ENCODE measurements at regions not wholly inside any gene's neighbourhood (a gene's known extent, or its start where the extent isn't known, plus 50 kb on each side); places are given as distances from the start of the nearest gene placed in this dataset.

- 84 to 88% methylated on average over 7 of the region's 7 CpGs for WGBS, 2 donors
- Histone ChIP-seq H3K4me3 (replicated peaks in 1 of 3) (no peak overlapping the region), H3K27ac (no peak overlapping the region), H3K27me3 (no peaks in the 10 kb centered on the region), H3K9me3 (no peaks in the 10 kb centered on the region), H3K4me1 (no peaks in the 10 kb centered on the region), H3K36me3 (no peaks in the 10 kb centered on the region)
- TF ChIP-seq POLR2A (IDR thresholded peaks at IDR 0.05) = no peak
- TF ChIP-seq CTCF (IDR thresholded peaks at IDR 0.05) = no peak
- no peak for DNase-seq
- intact Hi-C loops (cut with DNase I) = no loop called here
These were observed 633.5 kb downstream of the RAPGEF2 start for GRCh38 chr4:159736411-159736810.

- WGBS, 2 donors = 38 to 40% methylated on average over 2 of the region's 2 CpGs
- Histone ChIP-seq H3K36me3 (no peaks in the 10 kb centered on the region), H3K27me3 (no peaks in the 10 kb centered on the region), H3K4me1 (no peaks in the 10 kb centered on the region), H3K9me3 (no peaks in the 10 kb centered on the region), H3K27ac (no peak overlapping the region), H3K4me3 (replicated peaks in 1 of 3) (no peak overlapping the region)
- TF ChIP-seq POLR2A (IDR thresholded peaks at IDR 0.05) (no peak), CTCF (IDR thresholded peaks at IDR 0.05) (no peak)
- intact Hi-C loops (cut with DNase I) = no loop called here
- no peak for DNase-seq
These were observed 641.1 kb downstream of the RAPGEF2 start for GRCh38 chr4:159743971-159744370.

- TF ChIP-seq CTCF (IDR thresholded peaks at IDR 0.05) = no peak
- TF ChIP-seq POLR2A (IDR thresholded peaks at IDR 0.05) = no peak
- Histone ChIP-seq H3K27ac (no peak overlapping the region), H3K27me3 (no peaks in the 10 kb centered on the region), H3K4me3 (replicated peaks in 1 of 3) (no peak overlapping the region), H3K4me1 (no peaks in the 10 kb centered on the region), H3K36me3 (no peaks in the 10 kb centered on the region), H3K9me3 (no peaks in the 10 kb centered on the region)
- no peak for DNase-seq
- intact Hi-C loops (cut with DNase I) = no loop called here
- 80 to 95% methylated on average over 3 of the region's 3 CpGs for WGBS, 2 donors
These were observed 645.1 kb downstream of the RAPGEF2 start for GRCh38 chr4:159747983-159748382.

- Histone ChIP-seq H3K4me1 (no peaks in the 10 kb centered on the region), H3K27me3 (no peaks in the 10 kb centered on the region), H3K27ac (no peak overlapping the region), H3K4me3 (replicated peaks in 1 of 3) (no peak overlapping the region), H3K9me3 (no peaks in the 10 kb centered on the region), H3K36me3 (no peaks in the 10 kb centered on the region)
- intact Hi-C loops (cut with DNase I) = no loop called here
- TF ChIP-seq CTCF (IDR thresholded peaks at IDR 0.05) (no peak), POLR2A (IDR thresholded peaks at IDR 0.05) (no peak)
- DNase-seq = no peak
These were observed 646.1 kb downstream of the RAPGEF2 start for GRCh38 chr4:159748834-159749444.

GRCh38 chr4:159757499-159757898 lies 654.6 kb downstream of the RAPGEF2 start:
- no peak for DNase-seq

More at GRCh38 chr4:159757499-159757898, 654.6 kb downstream of the RAPGEF2 start:
- Histone ChIP-seq H3K4me3 (replicated peaks in 1 of 3) (no peak overlapping the region), H3K9me3 (no peaks in the 10 kb centered on the region), H3K27ac (no peak overlapping the region), H3K27me3 (no peaks in the 10 kb centered on the region), H3K4me1 (no peaks in the 10 kb centered on the region), H3K36me3 (no peaks in the 10 kb centered on the region)
- 21 to 29% methylated on average over 2 of the region's 2 CpGs for WGBS, 2 donors
- TF ChIP-seq CTCF (IDR thresholded peaks at IDR 0.05) (no peak), POLR2A (IDR thresholded peaks at IDR 0.05) (no peak)
- intact Hi-C loops (cut with DNase I) = no loop called here
